ENCODE measurements at regions not wholly inside any gene's neighbourhood (a gene's known extent, or its start where the extent isn't known, plus 50 kb on each side); places are given as distances from the start of the nearest gene placed in this dataset.

- TF ChIP-seq, protein P1, sequence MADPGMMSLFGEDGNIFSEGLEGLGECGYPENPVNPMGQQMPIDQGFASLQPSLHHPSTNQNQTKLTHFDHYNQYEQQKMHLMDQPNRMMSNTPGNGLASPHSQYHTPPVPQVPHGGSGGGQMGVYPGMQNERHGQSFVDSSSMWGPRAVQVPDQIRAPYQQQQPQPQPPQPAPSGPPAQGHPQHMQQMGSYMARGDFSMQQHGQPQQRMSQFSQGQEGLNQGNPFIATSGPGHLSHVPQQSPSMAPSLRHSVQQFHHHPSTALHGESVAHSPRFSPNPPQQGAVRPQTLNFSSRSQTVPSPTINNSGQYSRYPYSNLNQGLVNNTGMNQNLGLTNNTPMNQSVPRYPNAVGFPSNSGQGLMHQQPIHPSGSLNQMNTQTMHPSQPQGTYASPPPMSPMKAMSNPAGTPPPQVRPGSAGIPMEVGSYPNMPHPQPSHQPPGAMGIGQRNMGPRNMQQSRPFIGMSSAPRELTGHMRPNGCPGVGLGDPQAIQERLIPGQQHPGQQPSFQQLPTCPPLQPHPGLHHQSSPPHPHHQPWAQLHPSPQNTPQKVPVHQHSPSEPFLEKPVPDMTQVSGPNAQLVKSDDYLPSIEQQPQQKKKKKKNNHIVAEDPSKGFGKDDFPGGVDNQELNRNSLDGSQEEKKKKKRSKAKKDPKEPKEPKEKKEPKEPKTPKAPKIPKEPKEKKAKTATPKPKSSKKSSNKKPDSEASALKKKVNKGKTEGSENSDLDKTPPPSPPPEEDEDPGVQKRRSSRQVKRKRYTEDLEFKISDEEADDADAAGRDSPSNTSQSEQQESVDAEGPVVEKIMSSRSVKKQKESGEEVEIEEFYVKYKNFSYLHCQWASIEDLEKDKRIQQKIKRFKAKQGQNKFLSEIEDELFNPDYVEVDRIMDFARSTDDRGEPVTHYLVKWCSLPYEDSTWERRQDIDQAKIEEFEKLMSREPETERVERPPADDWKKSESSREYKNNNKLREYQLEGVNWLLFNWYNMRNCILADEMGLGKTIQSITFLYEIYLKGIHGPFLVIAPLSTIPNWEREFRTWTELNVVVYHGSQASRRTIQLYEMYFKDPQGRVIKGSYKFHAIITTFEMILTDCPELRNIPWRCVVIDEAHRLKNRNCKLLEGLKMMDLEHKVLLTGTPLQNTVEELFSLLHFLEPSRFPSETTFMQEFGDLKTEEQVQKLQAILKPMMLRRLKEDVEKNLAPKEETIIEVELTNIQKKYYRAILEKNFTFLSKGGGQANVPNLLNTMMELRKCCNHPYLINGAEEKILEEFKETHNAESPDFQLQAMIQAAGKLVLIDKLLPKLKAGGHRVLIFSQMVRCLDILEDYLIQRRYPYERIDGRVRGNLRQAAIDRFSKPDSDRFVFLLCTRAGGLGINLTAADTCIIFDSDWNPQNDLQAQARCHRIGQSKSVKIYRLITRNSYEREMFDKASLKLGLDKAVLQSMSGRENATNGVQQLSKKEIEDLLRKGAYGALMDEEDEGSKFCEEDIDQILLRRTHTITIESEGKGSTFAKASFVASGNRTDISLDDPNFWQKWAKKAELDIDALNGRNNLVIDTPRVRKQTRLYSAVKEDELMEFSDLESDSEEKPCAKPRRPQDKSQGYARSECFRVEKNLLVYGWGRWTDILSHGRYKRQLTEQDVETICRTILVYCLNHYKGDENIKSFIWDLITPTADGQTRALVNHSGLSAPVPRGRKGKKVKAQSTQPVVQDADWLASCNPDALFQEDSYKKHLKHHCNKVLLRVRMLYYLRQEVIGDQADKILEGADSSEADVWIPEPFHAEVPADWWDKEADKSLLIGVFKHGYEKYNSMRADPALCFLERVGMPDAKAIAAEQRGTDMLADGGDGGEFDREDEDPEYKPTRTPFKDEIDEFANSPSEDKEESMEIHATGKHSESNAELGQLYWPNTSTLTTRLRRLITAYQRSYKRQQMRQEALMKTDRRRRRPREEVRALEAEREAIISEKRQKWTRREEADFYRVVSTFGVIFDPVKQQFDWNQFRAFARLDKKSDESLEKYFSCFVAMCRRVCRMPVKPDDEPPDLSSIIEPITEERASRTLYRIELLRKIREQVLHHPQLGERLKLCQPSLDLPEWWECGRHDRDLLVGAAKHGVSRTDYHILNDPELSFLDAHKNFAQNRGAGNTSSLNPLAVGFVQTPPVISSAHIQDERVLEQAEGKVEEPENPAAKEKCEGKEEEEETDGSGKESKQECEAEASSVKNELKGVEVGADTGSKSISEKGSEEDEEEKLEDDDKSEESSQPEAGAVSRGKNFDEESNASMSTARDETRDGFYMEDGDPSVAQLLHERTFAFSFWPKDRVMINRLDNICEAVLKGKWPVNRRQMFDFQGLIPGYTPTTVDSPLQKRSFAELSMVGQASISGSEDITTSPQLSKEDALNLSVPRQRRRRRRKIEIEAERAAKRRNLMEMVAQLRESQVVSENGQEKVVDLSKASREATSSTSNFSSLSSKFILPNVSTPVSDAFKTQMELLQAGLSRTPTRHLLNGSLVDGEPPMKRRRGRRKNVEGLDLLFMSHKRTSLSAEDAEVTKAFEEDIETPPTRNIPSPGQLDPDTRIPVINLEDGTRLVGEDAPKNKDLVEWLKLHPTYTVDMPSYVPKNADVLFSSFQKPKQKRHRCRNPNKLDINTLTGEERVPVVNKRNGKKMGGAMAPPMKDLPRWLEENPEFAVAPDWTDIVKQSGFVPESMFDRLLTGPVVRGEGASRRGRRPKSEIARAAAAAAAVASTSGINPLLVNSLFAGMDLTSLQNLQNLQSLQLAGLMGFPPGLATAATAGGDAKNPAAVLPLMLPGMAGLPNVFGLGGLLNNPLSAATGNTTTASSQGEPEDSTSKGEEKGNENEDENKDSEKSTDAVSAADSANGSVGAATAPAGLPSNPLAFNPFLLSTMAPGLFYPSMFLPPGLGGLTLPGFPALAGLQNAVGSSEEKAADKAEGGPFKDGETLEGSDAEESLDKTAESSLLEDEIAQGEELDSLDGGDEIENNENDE (IDR thresholded peaks at IDR 0.05; ENCODE audit: insufficient replicate concordance, low read length): no peak
- TF ChIP-seq GTF2F1 (IDR thresholded peaks at IDR 0.05; ENCODE audit: borderline replicate concordance, low read depth, low read length): no peak
Measured at GRCh38 chr15:38150148-38150547, 102.5 kb upstream of the SPRED1 start (continued).
